Activated CD4-positive, alpha-beta T cell treated with anti-CD3 and anti-CD28 coated beads, Interleukin-2, amount 10 ng/mL, durations not matched to agents 7 days and 5 days (primary cell): ENCODE measurements at regions not wholly inside any gene's neighbourhood (a gene's known extent, or its start where the extent isn't known, plus 50 kb on each side); places are given as distances from the start of the nearest gene placed in this dataset.

Source experiments
- CTCF ChIA-PET: fragments of 350-600 bp; sonication (Branson Sonifier 250); formaldehyde crosslinking; loops from one replicate; lab custom pipeline; 2021; ENCODE audit warnings: antibody characterized with exemption; lab: Charles Lee
- POLR2A ChIA-PET: fragments of 350-600 bp; sonication (Branson Sonifier 250); formaldehyde crosslinking; loops from one replicate; lab custom pipeline; 2021; ENCODE audit warnings: antibody characterized with exemption; lab: Charles Lee
- DNase-seq: peaks from one replicate; pipeline ENCODE4 v3.0.0-alpha.2; 2020
- H3K27ac Mint-ChIP-seq: one replicate; pipeline ENCODE4 v1.8.0; 2021; ENCODE audit warnings: mild to moderate bottlenecking, moderate library complexity, mixed read lengths
- H3K27me3 Mint-ChIP-seq: one replicate; pipeline ENCODE4 v1.8.0; 2021; ENCODE audit warnings: mixed read lengths
- H3K36me3 Mint-ChIP-seq: one replicate; pipeline ENCODE4 v1.8.0; 2021; ENCODE audit warnings: low read depth, mixed read lengths
- H3K4me1 Mint-ChIP-seq: one replicate; pipeline ENCODE4 v1.8.0; 2021; ENCODE audit warnings: mixed read lengths
- H3K4me3 Mint-ChIP-seq: one replicate; pipeline ENCODE4 v1.8.0; 2021; ENCODE audit warnings: mild to moderate bottlenecking, moderate library complexity, mixed read lengths
- H3K9me3 Mint-ChIP-seq: one replicate; pipeline ENCODE4 v1.8.0; 2021; ENCODE audit warnings: mixed read lengths

DNA sequence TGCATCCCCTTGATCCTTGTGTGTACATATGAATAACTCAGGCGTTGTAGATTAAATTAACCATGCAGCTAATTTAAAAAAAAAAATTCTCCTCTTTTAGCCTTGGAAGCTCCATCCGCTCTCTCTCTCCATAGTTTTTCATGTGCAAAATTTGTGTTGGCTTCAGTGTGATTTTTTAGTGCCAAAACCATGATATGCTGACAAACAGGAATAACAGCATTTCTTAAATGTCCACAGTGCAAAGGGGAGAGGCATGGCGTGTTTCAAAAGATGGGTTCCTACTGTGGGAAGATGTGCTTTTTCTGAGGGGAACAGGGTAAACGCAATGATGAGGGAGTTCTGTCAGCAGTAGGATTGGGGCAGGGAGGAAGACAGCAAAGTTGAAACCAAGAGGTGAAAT lies 247.0 kb downstream of the ICOS start:
- no peak overlapping the region for H3K4me3 Mint-ChIP-seq
- peaks cover 9% of the 10 kb centered on the region for H3K4me1 Mint-ChIP-seq
- H3K27me3 Mint-ChIP-seq: peaks cover 26% of the 10 kb centered on the region
- H3K9me3 Mint-ChIP-seq: no peaks in the 10 kb centered on the region
- ChIA-PET CTCF (no interaction called here), POLR2A (no interaction called here)
- H3K36me3 Mint-ChIP-seq: no peaks in the 10 kb centered on the region
- H3K27ac Mint-ChIP-seq: no peak overlapping the region
- DNase-seq: no peak

DNA sequence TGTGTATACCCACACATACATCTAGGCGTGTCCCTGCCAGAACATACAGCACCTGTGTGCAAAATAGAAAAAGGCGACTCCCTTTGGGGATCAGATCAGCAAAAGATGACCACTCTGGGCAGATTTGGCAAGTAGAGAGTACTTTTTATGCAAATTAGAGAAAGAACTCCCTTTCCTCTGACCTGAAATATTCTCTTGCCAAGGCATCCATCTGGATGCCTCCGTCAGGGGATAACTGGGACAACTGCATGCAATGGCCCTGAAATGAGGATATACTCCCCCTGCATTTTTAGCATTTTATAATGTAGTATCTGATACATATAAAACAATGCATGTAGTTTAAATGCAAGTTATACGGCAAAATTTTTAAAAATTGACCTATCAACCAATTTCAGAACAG lies 247.7 kb downstream of the ICOS start:
- Mint-ChIP-seq H3K9me3 (no peaks in the 10 kb centered on the region), H3K4me3 (no peak overlapping the region), H3K27ac (no peak overlapping the region), H3K36me3 (no peaks in the 10 kb centered on the region), H3K27me3 (peaks cover 21% of the 10 kb centered on the region), H3K4me1 (peaks cover 9% of the 10 kb centered on the region)
- ChIA-PET POLR2A (no interaction called here), CTCF (no interaction called here)
- no peak for DNase-seq

DNA sequence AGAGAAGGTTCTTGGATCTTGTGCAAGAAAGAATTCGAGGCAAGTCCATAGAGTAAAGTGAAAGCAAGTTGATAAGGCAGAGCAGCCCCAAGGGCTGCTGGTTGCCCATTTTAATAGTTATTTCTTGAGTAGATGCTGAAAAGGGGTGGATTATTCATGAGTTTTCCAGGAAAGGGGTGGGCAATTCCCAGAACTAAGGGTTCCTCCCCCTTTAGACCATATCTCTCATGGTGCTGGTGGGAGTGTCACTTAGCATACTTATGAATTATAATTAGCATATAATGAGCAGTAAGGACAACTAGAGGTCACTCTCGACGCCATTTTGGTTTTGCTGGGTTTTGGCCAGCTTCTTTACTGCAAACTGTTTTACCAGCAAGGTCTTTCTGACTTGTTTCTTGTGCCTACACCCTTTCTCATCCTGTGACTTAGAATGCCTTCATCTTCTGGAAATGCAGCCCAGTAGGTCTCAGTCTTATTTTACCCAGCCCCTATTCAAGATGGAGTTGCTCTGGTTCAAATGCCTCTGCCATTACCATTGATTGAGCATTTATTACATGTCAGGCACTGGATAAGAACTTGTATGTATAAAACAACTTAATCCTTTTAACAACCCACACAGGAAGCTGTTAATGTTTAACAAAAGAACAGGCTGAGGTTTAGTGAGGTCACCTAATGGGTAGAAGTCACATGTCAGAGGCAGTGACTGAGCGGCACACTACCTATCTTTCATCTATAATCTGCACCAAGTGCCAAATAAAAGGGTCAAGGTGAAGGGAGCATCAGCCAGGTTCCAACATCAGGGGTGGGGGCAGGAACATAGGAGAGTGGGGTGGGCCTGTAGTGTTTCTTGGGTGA lies 250.9 kb downstream of the ICOS start:
- no peak for DNase-seq
- H3K36me3 Mint-ChIP-seq: no peaks in the 10 kb centered on the region
- no peak overlapping the region for H3K4me3 Mint-ChIP-seq
- H3K4me1 Mint-ChIP-seq: peaks cover 9% of the 10 kb centered on the region
- H3K27me3 Mint-ChIP-seq: peaks cover 3% of the 10 kb centered on the region
- H3K27ac Mint-ChIP-seq: no peak overlapping the region
- ChIA-PET CTCF (interaction anchor here (0.7 to 1.6 kb wide), 2 partner anchors 10 to 24 kb away, joined by 3 to 4 read pairs; no protein-coding TSS in a partner anchor), POLR2A (no interaction called here)
- no peaks in the 10 kb centered on the region for H3K9me3 Mint-ChIP-seq

DNA sequence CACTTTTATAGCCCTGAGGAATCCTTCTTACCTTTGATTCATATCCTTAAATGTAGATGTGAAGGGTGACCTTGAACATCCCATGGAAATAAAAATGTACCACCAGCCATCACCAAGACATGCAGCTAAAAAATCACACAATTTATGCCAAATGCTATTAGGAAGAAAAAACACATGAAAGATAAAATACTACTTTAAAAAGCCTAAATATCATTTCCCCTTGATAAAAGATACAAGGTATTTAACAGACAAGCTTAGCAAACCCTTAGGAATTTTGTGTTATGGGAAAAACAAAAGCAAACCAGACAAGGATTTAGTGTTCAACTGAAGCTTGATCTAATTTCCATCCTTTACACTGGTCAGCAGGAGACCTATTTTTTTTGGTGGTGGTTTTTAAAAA lies 255.0 kb downstream of the ICOS start:
- no peak overlapping the region for H3K4me3 Mint-ChIP-seq
- H3K27ac Mint-ChIP-seq: no peak overlapping the region
- ChIA-PET CTCF (interaction anchor here (1.0 kb wide), 1 partner anchor 11 kb away, joined by 3 read pairs; no protein-coding TSS in a partner anchor), POLR2A (no interaction called here)
- H3K36me3 Mint-ChIP-seq: no peaks in the 10 kb centered on the region
- DNase-seq: no peak
- H3K4me1 Mint-ChIP-seq: peaks cover 9% of the 10 kb centered on the region
- H3K9me3 Mint-ChIP-seq: no peaks in the 10 kb centered on the region
- no peaks in the 10 kb centered on the region for H3K27me3 Mint-ChIP-seq

DNA sequence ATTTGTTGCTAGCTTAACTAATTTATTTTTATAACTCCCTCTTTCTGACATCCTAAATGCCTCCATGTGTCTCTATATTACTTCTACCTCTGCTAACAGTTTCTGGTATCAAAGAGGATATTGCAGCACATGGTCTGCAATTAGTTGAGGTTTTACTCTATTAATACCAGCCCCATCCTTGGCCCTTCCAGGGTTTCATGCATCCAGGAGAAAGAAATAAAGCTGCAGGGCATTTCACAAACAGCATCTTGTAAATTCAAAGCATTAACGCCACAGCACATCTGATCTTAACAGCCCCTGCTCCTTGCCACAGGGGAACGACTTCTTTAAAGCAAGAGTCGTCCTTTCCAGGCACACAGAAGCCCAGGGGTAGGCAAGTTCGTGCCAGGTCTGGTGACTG lies 258.9 kb downstream of the ICOS start:
- peaks cover 11% of the 10 kb centered on the region for H3K27me3 Mint-ChIP-seq
- CTCF ChIA-PET: interaction anchor here (1.2 to 1.6 kb wide), 2 partner anchors 17 to 73 kb away, joined by 3 read pairs; no protein-coding TSS in a partner anchor
- no peaks in the 10 kb centered on the region for H3K36me3 Mint-ChIP-seq
- DNase-seq: no peak
- POLR2A ChIA-PET: no interaction called here
- H3K4me3 Mint-ChIP-seq: no peak overlapping the region
- no peaks in the 10 kb centered on the region for H3K9me3 Mint-ChIP-seq
- no peaks in the 10 kb centered on the region for H3K4me1 Mint-ChIP-seq
- no peak overlapping the region for H3K27ac Mint-ChIP-seq

DNA sequence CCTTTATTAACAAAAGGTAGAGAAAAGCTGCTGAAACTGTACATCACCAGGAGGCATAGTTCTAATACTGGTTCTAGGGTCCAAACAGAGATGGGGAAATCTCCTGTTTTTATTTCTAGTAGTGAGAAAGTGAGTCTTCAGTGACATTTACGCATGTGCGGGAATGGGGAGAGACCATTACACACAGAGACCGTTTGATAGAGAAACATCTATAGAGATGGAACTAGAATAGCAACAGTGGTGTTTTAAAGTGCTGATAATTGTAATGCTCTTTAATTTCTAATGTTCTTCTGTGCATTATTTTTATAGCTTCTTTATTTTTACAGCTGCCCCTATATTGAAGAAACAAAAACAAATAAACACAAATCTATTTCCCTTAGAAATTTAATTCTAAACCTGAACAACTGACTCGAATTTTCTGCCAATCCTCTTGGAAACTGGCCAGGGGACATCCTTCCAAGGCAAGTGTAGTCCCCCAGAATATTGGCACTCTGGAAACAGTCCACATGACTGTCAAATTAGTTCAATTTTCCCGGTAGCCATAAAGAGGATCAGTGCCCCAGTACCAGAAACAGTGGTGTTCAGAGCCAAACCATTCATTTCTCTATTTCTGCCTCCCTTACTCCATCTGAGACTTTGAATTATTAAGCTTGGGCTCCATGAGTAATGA lies 260.9 kb downstream of the ICOS start:
- no peak for DNase-seq
- no peak overlapping the region for H3K4me3 Mint-ChIP-seq
- H3K36me3 Mint-ChIP-seq: no peaks in the 10 kb centered on the region
- peaks cover 13% of the 10 kb centered on the region for H3K27me3 Mint-ChIP-seq
- no peaks in the 10 kb centered on the region for H3K9me3 Mint-ChIP-seq
- CTCF ChIA-PET: interaction anchor here (0.6 kb wide), 2 partner anchors 584 to 1914 kb away, joined by 3 read pairs; no protein-coding TSS in a partner anchor
- no peaks in the 10 kb centered on the region for H3K4me1 Mint-ChIP-seq
- POLR2A ChIA-PET: no interaction called here
- no peak overlapping the region for H3K27ac Mint-ChIP-seq

DNA sequence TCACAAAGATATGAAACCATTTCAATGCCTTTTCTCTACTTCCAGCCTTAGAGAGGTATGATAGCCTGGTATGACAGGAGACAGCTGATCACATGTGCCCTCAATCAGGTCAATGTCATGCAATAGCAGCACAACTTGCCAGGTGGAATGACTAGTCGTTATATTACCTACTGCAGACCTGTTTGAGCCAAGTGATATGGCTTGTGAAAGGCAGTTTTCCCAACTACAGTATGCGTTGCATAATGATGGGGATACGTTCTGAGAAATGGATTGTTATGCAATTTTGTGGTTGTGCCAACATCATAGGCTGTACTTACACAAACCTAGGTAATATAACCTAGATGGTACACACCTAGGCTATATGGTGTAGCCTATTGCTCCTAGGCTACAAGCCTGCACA lies 262.8 kb downstream of the ICOS start:
- no peak for DNase-seq
- ChIA-PET CTCF (no interaction called here), POLR2A (no interaction called here)
- peaks cover 4% of the 10 kb centered on the region for H3K4me1 Mint-ChIP-seq
- H3K9me3 Mint-ChIP-seq: no peaks in the 10 kb centered on the region
- peaks cover 13% of the 10 kb centered on the region for H3K27me3 Mint-ChIP-seq
- no peak overlapping the region for H3K4me3 Mint-ChIP-seq
- H3K36me3 Mint-ChIP-seq: no peaks in the 10 kb centered on the region
- no peak overlapping the region for H3K27ac Mint-ChIP-seq

DNA sequence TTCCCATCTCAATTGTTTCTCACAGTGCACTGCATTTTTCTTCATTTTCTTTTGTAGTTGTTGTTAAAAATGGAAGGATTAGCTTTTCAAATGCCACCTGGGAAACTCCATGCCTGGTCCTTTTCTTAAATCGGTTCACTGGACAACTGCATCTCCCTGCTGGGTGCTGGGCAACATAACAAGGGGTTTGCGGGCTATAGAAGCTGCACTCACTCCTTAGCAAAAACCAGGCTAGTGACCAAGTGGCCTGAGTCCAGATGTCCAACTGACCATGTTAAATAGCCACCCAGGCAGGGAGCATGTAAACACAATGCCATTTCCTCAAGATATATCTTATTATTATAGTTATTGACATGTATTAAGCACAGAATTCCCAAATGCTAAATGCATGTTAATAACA lies 264.9 kb downstream of the ICOS start:
- POLR2A ChIA-PET: no interaction called here
- DNase-seq: no peak
- H3K36me3 Mint-ChIP-seq: no peaks in the 10 kb centered on the region
- CTCF ChIA-PET: interaction anchor here (1.4 kb wide), 1 partner anchor 22 kb away, joined by 3 read pairs; no protein-coding TSS in a partner anchor
- H3K27ac Mint-ChIP-seq: no peak overlapping the region
- H3K4me3 Mint-ChIP-seq: no peak overlapping the region
- H3K9me3 Mint-ChIP-seq: no peaks in the 10 kb centered on the region
- H3K4me1 Mint-ChIP-seq: peaks cover 10% of the 10 kb centered on the region
- peaks cover 20% of the 10 kb centered on the region for H3K27me3 Mint-ChIP-seq

DNA sequence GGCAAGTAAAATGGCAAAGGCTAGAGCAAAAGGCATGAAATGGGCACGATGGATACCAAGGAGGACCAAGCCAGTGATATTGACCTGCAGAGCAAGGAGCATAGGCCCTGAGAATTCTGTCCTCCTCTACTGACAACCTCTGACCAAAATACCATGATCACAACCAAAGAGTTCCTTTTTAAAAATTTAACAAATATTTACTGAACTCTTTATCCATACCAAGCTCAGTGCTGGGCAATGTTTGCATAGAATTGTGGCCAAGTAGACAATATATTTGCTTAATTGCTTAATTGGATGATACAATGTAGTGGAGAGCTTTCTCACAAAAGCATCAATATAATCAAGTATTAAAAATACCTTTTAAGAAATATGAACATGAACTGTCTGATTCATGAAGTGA lies 265.7 kb downstream of the ICOS start:
- H3K36me3 Mint-ChIP-seq: no peaks in the 10 kb centered on the region
- peaks cover 20% of the 10 kb centered on the region for H3K27me3 Mint-ChIP-seq
- no peak overlapping the region for H3K27ac Mint-ChIP-seq
- ChIA-PET CTCF (interaction anchor here (2.0 kb wide), 1 partner anchor 9 kb away, joined by 5 read pairs; no protein-coding TSS in a partner anchor), POLR2A (no interaction called here)
- no peak overlapping the region for H3K4me3 Mint-ChIP-seq
- no peaks in the 10 kb centered on the region for H3K9me3 Mint-ChIP-seq
- DNase-seq: no peak
- H3K4me1 Mint-ChIP-seq: peaks cover 10% of the 10 kb centered on the region

DNA sequence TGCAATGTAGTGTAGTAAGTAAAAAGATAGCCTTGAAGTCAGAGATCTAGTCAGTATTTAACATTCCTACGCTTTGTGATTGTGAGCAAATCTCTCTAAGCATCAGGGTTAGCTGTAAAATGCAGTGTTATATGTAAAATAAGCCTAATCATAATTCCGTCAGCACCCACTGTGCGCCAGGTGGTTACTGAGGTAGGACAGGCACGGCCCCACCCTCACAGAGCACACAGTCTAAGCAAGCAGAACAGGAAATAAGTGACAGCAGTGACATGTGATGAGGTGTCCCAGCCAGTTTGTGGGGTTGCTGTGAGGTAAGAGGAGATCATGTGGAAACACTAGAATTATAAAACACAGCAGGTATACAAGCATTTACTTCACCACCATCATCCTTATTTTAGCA lies 267.1 kb downstream of the ICOS start:
- no peaks in the 10 kb centered on the region for H3K36me3 Mint-ChIP-seq
- CTCF ChIA-PET: interaction anchor here (2.0 kb wide), 1 partner anchor 11 kb away, joined by 5 read pairs; no protein-coding TSS in a partner anchor
- POLR2A ChIA-PET: no interaction called here
- no peak for DNase-seq
- H3K9me3 Mint-ChIP-seq: no peaks in the 10 kb centered on the region
- H3K27me3 Mint-ChIP-seq: peaks cover 24% of the 10 kb centered on the region
- peaks cover 10% of the 10 kb centered on the region for H3K4me1 Mint-ChIP-seq
- H3K4me3 Mint-ChIP-seq: no peak overlapping the region
- H3K27ac Mint-ChIP-seq: no peak overlapping the region

DNA sequence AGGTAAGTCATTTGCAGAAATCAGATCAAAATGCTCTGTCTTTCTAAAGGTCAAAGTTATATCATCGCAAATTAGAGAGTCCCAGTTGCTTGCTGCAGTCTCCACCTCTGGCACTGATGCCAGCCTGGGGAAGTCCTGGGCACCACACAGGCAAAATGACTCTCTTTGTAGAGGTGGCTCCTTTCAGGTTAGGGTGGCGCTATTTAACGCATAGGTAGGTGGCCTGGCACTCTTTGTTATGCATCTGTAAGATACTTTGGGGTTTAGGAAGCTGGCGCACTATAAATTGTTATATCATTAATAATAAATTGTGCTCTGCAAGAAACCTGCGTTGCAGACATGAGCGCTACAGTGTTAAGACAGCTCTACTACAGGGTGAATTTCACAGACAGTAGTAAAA lies 268.5 kb downstream of the ICOS start:
- Mint-ChIP-seq H3K27ac (no peak overlapping the region), H3K4me3 (no peak overlapping the region), H3K27me3 (peaks cover 29% of the 10 kb centered on the region), H3K36me3 (no peaks in the 10 kb centered on the region), H3K4me1 (peaks cover 10% of the 10 kb centered on the region), H3K9me3 (no peaks in the 10 kb centered on the region)
- CTCF ChIA-PET: interaction anchor here (1.3 kb wide), 1 partner anchor 10 kb away, joined by 4 read pairs; no protein-coding TSS in a partner anchor
- DNase-seq: no peak
- POLR2A ChIA-PET: no interaction called here

DNA sequence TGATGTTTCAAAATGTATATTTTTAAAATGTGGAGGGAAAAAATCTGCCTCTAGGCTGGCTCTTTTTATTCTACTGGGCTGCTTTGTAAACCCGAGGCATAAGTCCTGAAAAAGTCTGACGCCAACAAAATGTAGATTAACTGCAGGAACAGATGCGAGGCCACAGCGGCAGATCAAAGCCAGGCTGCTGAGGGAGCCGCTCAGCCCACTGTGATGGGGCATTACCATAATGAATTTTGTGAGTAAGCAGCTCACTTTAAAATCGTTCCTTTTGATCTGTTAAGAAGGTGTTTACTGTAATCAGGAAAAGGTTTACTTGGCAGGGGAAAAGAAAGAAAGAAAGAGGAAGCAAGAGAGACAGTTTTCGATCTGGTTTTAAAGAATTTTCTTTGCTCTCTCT lies 269.0 kb downstream of the ICOS start:
- DNase-seq: no peak
- peaks cover 30% of the 10 kb centered on the region for H3K27me3 Mint-ChIP-seq
- POLR2A ChIA-PET: interaction anchor here (0.6 kb wide), 1 partner anchor 1258 kb away, joined by 6 read pairs; no protein-coding TSS in a partner anchor
- no peaks in the 10 kb centered on the region for H3K9me3 Mint-ChIP-seq
- no peak overlapping the region for H3K4me3 Mint-ChIP-seq
- CTCF ChIA-PET: interaction anchor here (1.3 kb wide), 1 partner anchor 9 kb away, joined by 4 read pairs; no protein-coding TSS in a partner anchor
- no peaks in the 10 kb centered on the region for H3K36me3 Mint-ChIP-seq
- no peak overlapping the region for H3K27ac Mint-ChIP-seq
- H3K4me1 Mint-ChIP-seq: peaks cover 10% of the 10 kb centered on the region

DNA sequence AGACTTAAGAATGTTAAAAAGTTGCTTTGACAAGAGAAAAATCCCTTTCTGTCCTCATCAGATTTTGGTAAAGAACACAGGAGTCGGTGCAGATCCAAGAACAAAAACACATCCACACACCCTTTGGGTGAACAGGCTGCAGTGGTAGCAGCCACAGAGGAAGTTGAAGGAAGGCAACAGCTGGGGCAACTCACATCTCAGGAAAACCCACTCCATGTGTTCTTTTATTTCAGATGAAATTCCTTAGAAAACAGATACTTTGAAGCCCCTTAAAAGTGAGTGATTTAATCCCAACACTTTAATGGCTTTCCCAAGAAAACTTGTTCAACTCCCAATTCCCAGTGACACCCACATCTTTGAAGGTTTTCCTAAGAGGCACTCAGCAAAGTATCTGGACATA lies 271.3 kb downstream of the ICOS start:
- no peaks in the 10 kb centered on the region for H3K9me3 Mint-ChIP-seq
- ChIA-PET CTCF (no interaction called here), POLR2A (no interaction called here)
- no peaks in the 10 kb centered on the region for H3K36me3 Mint-ChIP-seq
- DNase-seq: no peak
- no peak overlapping the region for H3K4me3 Mint-ChIP-seq
- peaks cover 27% of the 10 kb centered on the region for H3K27me3 Mint-ChIP-seq
- H3K4me1 Mint-ChIP-seq: peaks cover 10% of the 10 kb centered on the region
- H3K27ac Mint-ChIP-seq: no peak overlapping the region
